ENCODE measurements at regions not wholly inside any gene's neighbourhood (a gene's known extent, or its start where the extent isn't known, plus 50 kb on each side); places are given as distances from the start of the nearest gene placed in this dataset.

GRCh38 chr16:59459806-59460205 is 725.7 kb upstream of the GOT2 start:
- no peak for TF ChIP-seq POLR2AphosphoS5 (IDR thresholded peaks at IDR 0.05)
- no peak for TF ChIP-seq POLR2A (IDR thresholded peaks at IDR 0.05)
- TF ChIP-seq, protein P1, sequence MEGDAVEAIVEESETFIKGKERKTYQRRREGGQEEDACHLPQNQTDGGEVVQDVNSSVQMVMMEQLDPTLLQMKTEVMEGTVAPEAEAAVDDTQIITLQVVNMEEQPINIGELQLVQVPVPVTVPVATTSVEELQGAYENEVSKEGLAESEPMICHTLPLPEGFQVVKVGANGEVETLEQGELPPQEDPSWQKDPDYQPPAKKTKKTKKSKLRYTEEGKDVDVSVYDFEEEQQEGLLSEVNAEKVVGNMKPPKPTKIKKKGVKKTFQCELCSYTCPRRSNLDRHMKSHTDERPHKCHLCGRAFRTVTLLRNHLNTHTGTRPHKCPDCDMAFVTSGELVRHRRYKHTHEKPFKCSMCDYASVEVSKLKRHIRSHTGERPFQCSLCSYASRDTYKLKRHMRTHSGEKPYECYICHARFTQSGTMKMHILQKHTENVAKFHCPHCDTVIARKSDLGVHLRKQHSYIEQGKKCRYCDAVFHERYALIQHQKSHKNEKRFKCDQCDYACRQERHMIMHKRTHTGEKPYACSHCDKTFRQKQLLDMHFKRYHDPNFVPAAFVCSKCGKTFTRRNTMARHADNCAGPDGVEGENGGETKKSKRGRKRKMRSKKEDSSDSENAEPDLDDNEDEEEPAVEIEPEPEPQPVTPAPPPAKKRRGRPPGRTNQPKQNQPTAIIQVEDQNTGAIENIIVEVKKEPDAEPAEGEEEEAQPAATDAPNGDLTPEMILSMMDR (IDR thresholded peaks at IDR 0.05): no peak

Data from prostate gland (tissue), 2 donors.